Neural cell (in vitro differentiated cells): ENCODE measurements at regions not wholly inside any gene's neighbourhood (a gene's known extent, or its start where the extent isn't known, plus 50 kb on each side); places are given as distances from the start of the nearest gene placed in this dataset.

ENCODE experiments used
- H2AFZ ChIP-seq: fragments of 200-600, 300-800 bp; sonication (generic), shearing (Covaris generic); 2 replicates; pipeline ENCODE4 v1.6.0; 2014; ENCODE audit warnings: low read depth, mild to moderate bottlenecking, antibody characterized with exemption, low read length, moderate library complexity
- H3F3A ChIP-seq: fragments of 200-600 bp; shearing (Covaris generic); 2 replicates; pipeline ENCODE4 v1.6.1; 2016; ENCODE audit warnings: mild to moderate bottlenecking, moderate library complexity, mixed read lengths, antibody characterized with exemption, low read length; ENCODE audit not compliant: insufficient read depth, poor library complexity, severe bottlenecking
- H3K27ac ChIP-seq: fragments of 200-600, 300-800 bp; sonication (generic), shearing (Covaris generic); 2 replicates; pipeline ENCODE4 v1.5.1; 2014; ENCODE audit warnings: mild to moderate bottlenecking, low read length, moderate library complexity
- H3K27me3 ChIP-seq: fragments of 300-800, 200-600 bp; sonication (generic), shearing (Covaris generic); 2 replicates; pipeline ENCODE4 v1.6.0; 2014; ENCODE audit warnings: mild to moderate bottlenecking, low read depth, low read length, moderate library complexity; ENCODE audit not compliant: insufficient read depth
- H3K36me3 ChIP-seq: fragments of 300-800, 200-600 bp; sonication (generic), shearing (Covaris generic); 2 replicates; pipeline ENCODE4 v1.5.1; 2014; ENCODE audit warnings: mild to moderate bottlenecking, antibody characterized with exemption, low read length, moderate library complexity; ENCODE audit not compliant: insufficient read depth
- H3K4me2 ChIP-seq: fragments of 300-800, 200-600 bp; sonication (generic), shearing (Covaris generic); 2 replicates; pipeline ENCODE4 v1.6.0; 2014; ENCODE audit warnings: mild to moderate bottlenecking, low read length
- H3K4me3 ChIP-seq: fragments of 300-800, 200-600 bp; sonication (generic), shearing (Covaris generic); 2 replicates; pipeline ENCODE4 v1.5.1; 2014; ENCODE audit warnings: mild to moderate bottlenecking, low read length, moderate library complexity
- H3K79me2 ChIP-seq: fragments of 200-600 bp; shearing (Covaris generic); replicated peaks from 2 replicates; pipeline ENCODE4 v1.6.0; 2014; ENCODE audit warnings: mild to moderate bottlenecking, low read length, moderate library complexity; ENCODE audit not compliant: insufficient read depth
- H3K9ac ChIP-seq: fragments of 300-800, 200-600 bp; sonication (generic), shearing (Covaris generic); 2 replicates; pipeline ENCODE4 v1.6.1; 2016; ENCODE audit warnings: mild to moderate bottlenecking, low read length, mixed read lengths
- H3K9me2 ChIP-seq: fragments of 200-600 bp; shearing (Covaris generic); 2 replicates; pipeline ENCODE4 v1.6.1; 2016; ENCODE audit warnings: mild to moderate bottlenecking, low read length, mixed read lengths; ENCODE audit not compliant: insufficient read depth
- H3K9me3 ChIP-seq: fragments of 200-600, 300-800 bp; sonication (generic), shearing (Covaris generic); 2 replicates; pipeline ENCODE4 v1.6.1; 2016; ENCODE audit warnings: mild to moderate bottlenecking, mixed run types, low read length, moderate library complexity, mixed read lengths
- H4K20me1 ChIP-seq: fragments of 200-600 bp; shearing (Covaris generic); 2 replicates; pipeline ENCODE4 v1.6.1; 2016; ENCODE audit warnings: mild to moderate bottlenecking, mixed run types; ENCODE audit not compliant: insufficient read depth
- EP300 ChIP-seq: fragments of 450-650 bp; conservative IDR thresholded peaks from 2 replicates; pipeline ENCODE4 v1.6.1; 2014; ENCODE audit warnings: antibody characterized with exemption, mild to moderate bottlenecking, moderate library complexity; ENCODE audit not compliant: poor library complexity, severe bottlenecking
- EZH2 ChIP-seq: fragments of 200-600, 300-800 bp; shearing (Covaris generic), sonication (generic); IDR thresholded peaks from 2 replicates; pipeline ENCODE4 v1.6.1; 2014; ENCODE audit warnings: antibody characterized with exemption, low read length, borderline replicate concordance, mild to moderate bottlenecking; ENCODE audit not compliant: insufficient read depth, poor library complexity, severe bottlenecking
- MXI1 ChIP-seq: fragments of 450-650 bp; conservative IDR thresholded peaks from 2 replicates; pipeline ENCODE4 v1.6.1; 2014; ENCODE audit warnings: antibody characterized with exemption, mild to moderate bottlenecking; ENCODE audit not compliant: poor library complexity, severe bottlenecking
- POLR2AphosphoS5 ChIP-seq: IDR thresholded peaks from 2 replicates; pipeline ENCODE4 v1.6.1; 2012
- RAD21 ChIP-seq: fragments of 450-650 bp; conservative IDR thresholded peaks from 2 replicates; pipeline ENCODE4 v1.6.1; 2014; ENCODE audit warnings: antibody characterized with exemption, mild to moderate bottlenecking, moderate library complexity
- SMC3 ChIP-seq: fragments of 450-650 bp; conservative IDR thresholded peaks from 2 replicates; pipeline ENCODE4 v1.6.1; 2014; ENCODE audit warnings: antibody characterized with exemption, mild to moderate bottlenecking, moderate library complexity; ENCODE audit not compliant: poor library complexity
- TAF1 ChIP-seq: IDR thresholded peaks from 2 replicates; pipeline ENCODE4 v1.6.1; 2012; ENCODE audit warnings: low read depth
- TF ChIP-seq, protein P1 (sequence below): IDR thresholded peaks from 2 replicates; pipeline ENCODE4 v1.6.1; 2012; ENCODE audit warnings: borderline replicate concordance
- TF ChIP-seq, protein P2 (sequence below): fragments of 450-650 bp; IDR thresholded peaks from 2 replicates; pipeline ENCODE4 v1.5.1; 2014; ENCODE audit warnings: antibody characterized with exemption, mild to moderate bottlenecking, moderate library complexity; ENCODE audit not compliant: poor library complexity, severe bottlenecking

DNA sequence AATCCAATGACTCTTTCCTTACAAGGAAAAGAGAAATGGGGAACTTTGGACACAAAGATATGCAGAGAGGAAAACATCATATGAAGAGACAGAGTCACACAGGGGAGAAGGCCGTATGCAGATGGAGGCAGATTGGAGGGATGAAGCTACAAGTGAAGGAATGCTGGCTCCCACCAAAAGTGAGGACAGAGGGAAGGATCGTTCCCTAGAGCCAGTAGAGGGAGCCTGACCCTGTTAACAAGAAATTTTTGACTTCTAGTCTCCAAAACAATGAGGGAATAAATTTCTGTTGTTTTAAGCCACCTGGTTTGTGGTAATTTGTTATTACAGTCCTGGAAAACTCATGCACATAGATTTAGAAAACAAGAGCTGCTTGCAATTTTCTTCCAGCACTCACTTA lies 169.3 kb downstream of the PMAIP1 start:
- no peak overlapping the region for H3K27ac ChIP-seq
- H2AFZ ChIP-seq = no peak overlapping the region
- no peaks in the 10 kb centered on the region for H4K20me1 ChIP-seq
- H3K9ac ChIP-seq = no peak overlapping the region
- H3K4me2 ChIP-seq = no peak overlapping the region
- no peaks in the 10 kb centered on the region for H3K27me3 ChIP-seq
- TF ChIP-seq, protein P1, sequence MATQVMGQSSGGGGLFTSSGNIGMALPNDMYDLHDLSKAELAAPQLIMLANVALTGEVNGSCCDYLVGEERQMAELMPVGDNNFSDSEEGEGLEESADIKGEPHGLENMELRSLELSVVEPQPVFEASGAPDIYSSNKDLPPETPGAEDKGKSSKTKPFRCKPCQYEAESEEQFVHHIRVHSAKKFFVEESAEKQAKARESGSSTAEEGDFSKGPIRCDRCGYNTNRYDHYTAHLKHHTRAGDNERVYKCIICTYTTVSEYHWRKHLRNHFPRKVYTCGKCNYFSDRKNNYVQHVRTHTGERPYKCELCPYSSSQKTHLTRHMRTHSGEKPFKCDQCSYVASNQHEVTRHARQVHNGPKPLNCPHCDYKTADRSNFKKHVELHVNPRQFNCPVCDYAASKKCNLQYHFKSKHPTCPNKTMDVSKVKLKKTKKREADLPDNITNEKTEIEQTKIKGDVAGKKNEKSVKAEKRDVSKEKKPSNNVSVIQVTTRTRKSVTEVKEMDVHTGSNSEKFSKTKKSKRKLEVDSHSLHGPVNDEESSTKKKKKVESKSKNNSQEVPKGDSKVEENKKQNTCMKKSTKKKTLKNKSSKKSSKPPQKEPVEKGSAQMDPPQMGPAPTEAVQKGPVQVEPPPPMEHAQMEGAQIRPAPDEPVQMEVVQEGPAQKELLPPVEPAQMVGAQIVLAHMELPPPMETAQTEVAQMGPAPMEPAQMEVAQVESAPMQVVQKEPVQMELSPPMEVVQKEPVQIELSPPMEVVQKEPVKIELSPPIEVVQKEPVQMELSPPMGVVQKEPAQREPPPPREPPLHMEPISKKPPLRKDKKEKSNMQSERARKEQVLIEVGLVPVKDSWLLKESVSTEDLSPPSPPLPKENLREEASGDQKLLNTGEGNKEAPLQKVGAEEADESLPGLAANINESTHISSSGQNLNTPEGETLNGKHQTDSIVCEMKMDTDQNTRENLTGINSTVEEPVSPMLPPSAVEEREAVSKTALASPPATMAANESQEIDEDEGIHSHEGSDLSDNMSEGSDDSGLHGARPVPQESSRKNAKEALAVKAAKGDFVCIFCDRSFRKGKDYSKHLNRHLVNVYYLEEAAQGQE = no peak
- TF ChIP-seq EZH2 = no peak
- TF ChIP-seq SMC3 = no peak
- TF ChIP-seq, protein P2, sequence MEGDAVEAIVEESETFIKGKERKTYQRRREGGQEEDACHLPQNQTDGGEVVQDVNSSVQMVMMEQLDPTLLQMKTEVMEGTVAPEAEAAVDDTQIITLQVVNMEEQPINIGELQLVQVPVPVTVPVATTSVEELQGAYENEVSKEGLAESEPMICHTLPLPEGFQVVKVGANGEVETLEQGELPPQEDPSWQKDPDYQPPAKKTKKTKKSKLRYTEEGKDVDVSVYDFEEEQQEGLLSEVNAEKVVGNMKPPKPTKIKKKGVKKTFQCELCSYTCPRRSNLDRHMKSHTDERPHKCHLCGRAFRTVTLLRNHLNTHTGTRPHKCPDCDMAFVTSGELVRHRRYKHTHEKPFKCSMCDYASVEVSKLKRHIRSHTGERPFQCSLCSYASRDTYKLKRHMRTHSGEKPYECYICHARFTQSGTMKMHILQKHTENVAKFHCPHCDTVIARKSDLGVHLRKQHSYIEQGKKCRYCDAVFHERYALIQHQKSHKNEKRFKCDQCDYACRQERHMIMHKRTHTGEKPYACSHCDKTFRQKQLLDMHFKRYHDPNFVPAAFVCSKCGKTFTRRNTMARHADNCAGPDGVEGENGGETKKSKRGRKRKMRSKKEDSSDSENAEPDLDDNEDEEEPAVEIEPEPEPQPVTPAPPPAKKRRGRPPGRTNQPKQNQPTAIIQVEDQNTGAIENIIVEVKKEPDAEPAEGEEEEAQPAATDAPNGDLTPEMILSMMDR = no peak
- TF ChIP-seq RAD21 = no peak
- no peak for TF ChIP-seq POLR2AphosphoS5
- no peak for TF ChIP-seq EP300
- no peak for TF ChIP-seq MXI1
- TF ChIP-seq TAF1 = no peak
- no peaks in the 10 kb centered on the region for H3F3A ChIP-seq
- H3K36me3 ChIP-seq = no peaks in the 10 kb centered on the region
- H3K79me2 ChIP-seq = no peaks in the 10 kb centered on the region
- no peak overlapping the region for H3K4me3 ChIP-seq
- H3K9me2 ChIP-seq = no peaks in the 10 kb centered on the region
- H3K9me3 ChIP-seq = no peaks in the 10 kb centered on the region

DNA sequence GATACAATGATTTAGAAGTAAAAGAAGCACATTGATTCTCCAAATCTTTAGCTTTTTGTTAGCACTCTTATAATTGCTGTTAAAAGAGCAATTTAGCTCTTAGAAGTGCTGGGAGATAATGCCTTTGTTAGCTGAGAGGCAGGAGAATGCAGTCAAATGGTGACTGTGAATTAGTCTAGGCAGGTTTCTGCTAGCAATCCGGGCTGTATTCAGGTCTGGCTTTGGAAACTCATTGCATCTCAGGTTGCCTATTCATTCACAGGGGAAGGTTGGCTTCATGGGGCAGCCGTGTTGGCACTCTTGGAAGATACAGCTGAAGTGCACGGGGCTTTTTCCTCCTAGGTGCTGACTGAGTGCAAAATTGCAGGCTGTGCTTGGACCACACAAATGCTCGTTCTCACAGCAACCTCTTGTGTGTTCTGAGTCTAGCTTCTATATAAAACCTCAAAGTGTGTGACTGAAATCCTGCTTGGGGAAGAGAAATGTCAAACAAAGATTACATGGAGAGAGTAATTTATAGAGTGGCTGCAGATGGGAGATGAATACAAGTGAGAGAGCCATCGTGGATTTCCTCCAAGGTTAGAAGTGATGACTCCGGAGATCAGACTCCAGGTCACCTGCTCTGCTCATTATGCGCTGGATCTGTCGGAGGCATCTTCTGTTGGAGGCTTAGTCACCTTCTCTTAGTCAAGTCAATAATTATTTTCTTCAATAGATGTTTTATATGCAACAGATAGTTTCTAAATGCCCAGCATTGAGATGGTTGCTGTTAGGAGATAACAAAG lies 167.8 kb downstream of the PMAIP1 start:
- peak overlapping the region; percentile 6 for H3K9ac ChIP-seq
- TF ChIP-seq EZH2 = no peak
- TF ChIP-seq MXI1 = no peak
- TF ChIP-seq, protein P2 = no peak
- TF ChIP-seq TAF1 = no peak
- no peak for TF ChIP-seq POLR2AphosphoS5
- no peak for TF ChIP-seq SMC3
- TF ChIP-seq, protein P1 = no peak
- TF ChIP-seq RAD21 = no peak
- TF ChIP-seq EP300 = no peak
- H4K20me1 ChIP-seq = no peaks in the 10 kb centered on the region
- H3K79me2 ChIP-seq = no peaks in the 10 kb centered on the region
- H3K27me3 ChIP-seq = no peaks in the 10 kb centered on the region
- no peaks in the 10 kb centered on the region for H3F3A ChIP-seq
- no peaks in the 10 kb centered on the region for H3K36me3 ChIP-seq
- H3K27ac ChIP-seq = no peak overlapping the region
- no peaks in the 10 kb centered on the region for H3K9me3 ChIP-seq
- no peak overlapping the region for H3K4me3 ChIP-seq
- peak overlapping the region; percentile 5 for H2AFZ ChIP-seq
- no peaks in the 10 kb centered on the region for H3K9me2 ChIP-seq
- H3K4me2 ChIP-seq = no peak overlapping the region
